HG03060 (cell line): ENCODE measurements at regions not wholly inside any gene's neighbourhood (a gene's known extent, or its start where the extent isn't known, plus 50 kb on each side); places are given as distances from the start of the nearest gene placed in this dataset.
"Not testable (repeated sequence)": the region's sequence is repeated elsewhere in the genome, so short reads cannot be mapped to it uniquely, and the experiment has no call there.

Experiments used
- ATAC-seq: cut with Tn5 transposase; IDR thresholded peaks from one replicate; pipeline ENCODE4 v1.9.1; 2021; ENCODE audit warnings: low read depth, moderate number of reproducible peaks; ENCODE audit not compliant: unreplicated experiment

DNA sequence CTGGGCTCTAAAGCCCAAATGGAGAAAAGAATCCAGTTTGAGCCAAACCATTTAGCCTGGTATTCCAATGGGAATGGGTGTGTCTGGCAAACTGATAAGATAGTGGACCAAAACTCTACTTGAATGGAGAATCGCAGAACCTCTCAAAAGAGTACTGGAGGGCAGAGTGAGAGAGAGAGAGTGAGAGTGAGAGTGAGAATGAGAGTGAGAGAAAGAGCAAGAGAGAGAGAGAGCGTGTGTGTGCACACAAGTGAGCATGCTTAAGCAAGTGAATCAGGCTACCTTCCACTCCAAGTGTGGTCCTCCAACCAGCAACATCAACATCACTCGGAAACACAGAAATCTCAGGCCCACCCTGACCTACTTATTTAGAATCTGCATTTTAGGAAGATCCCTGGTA is 58.8 kb downstream of the UQCRFS1 start:
- no peak for ATAC-seq

DNA sequence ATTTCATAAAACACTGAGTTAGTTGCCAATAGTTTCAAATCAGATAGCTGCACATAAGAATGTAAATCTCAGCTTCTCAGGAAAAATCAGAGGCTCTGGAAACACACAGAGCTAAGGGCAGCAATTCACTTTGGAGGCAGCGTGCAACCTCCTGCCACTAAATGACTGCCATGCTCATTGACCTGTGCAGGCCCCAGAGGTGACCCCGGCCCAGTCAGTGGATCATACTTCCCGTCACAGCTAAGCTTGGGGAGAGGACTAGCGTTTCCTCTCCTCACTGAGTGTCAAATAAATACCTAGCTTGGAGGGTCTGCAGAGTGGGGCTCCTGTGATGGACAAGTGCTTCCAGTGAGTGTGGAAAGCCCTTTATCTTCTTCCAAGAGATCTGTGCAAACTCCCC is 67.2 kb downstream of the UQCRFS1 start:
- no peak for ATAC-seq

DNA sequence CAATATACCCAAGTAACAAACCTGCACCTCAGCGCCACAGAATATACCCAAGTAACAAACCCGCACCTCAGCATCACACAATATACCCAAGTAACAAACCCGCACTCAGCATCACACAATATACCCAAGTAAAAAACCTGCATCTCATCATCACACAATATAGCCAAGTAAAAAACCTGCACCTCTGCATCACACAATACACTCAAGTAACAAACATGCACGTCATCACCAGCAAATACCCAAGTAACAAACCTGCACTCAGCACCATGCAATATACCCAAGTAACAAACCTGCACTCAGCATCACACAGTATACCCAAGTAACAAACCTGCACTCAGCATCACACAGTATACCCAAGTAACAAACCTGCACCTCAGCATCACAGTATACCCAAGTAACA is 69.8 kb downstream of the UQCRFS1 start:
- no peak for ATAC-seq

DNA sequence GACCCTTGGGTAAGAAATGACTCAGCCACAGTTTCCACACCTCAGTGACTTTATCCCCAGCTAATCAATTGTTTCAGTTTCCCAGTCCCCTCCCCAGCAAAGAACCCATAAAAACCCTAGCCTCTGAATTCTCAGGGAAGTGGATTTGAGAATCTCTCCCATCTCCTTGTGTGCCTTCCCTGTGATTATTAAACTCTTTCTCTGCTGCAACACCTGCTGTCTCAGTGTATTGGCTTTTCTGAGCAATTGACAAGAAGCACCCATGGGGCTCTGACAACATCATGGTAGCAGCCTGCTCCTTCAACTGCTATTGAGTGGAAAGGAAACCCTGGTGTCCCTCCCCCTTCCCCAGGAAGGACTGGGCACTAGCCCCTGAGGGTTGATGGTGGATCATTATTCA is 73.7 kb downstream of the UQCRFS1 start:
- no peak for ATAC-seq

DNA sequence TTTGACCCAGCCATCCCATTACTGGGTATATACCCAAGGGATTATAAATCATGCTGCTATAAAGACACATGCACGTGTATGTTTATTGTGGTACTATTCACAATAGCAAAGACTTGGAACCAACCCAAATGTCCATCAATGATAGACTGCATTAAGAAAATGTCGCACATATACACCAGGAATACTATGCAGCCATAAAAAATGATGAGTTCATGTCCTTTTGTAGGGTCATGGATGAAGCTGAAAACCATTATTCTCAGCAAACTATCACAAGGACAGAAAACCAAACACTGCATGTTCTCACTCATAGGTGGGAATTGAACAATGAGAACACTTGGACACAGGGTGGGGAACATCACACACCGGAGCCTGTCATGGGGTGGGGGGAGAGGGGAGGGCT is 74.7 kb downstream of the UQCRFS1 start:
- ATAC-seq: not testable (repeated sequence)

DNA sequence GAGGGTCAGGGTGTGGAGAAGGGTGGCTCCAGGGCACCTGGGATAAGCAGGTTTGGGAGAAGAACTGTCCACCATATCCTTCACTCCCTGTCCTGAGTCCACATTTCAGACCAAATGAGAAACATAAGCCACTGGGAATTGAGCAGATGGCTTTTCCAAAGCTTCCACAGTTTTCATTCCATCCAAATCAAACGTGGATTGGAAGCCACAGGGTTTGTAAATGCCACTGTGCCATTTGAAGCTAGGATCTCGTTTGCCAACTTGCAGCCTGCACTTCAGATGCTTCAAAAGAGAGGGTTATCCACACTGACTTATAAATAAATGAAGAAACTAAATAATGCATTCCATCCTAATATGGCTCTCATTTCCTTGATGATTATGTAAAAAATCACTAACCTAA is 81.5 kb downstream of the UQCRFS1 start:
- ATAC-seq: no peak

DNA sequence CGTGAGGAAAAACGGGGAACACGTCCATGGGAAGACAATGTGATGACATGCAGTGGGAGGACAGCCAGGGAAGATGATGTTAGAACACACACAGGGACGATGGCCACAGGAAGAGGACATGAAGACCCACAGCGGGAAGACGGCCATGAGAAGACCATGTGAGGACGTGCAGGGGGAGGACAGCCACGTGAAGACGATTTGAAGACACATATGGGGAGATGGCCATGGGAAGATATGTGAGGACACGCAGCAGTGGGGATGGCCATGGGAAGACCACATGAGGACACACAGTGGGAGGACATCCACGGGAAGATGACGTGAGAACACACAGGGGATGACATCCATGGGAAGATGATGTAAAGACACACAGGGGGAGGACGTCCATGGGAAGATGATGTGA is 83.8 kb downstream of the UQCRFS1 start:
- no peak for ATAC-seq

DNA sequence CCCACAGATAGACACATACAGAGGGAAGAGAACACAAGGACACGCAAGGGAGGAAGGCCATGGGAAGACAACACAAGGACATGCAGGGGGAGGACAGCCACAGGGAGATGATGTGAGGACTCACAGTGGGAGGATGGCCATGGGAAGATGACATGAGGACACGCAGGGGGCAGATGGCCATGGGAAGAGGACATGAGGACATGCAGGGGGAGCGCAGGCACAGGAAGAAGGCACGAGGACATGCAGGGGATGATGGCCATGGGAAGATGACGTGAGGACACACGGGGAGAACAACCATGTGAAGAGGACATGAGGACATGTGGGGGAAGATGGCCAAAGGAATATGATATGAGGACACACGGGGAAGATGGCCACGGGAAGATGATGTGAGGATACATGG is 84.7 kb downstream of the UQCRFS1 start:
- no peak for ATAC-seq

DNA sequence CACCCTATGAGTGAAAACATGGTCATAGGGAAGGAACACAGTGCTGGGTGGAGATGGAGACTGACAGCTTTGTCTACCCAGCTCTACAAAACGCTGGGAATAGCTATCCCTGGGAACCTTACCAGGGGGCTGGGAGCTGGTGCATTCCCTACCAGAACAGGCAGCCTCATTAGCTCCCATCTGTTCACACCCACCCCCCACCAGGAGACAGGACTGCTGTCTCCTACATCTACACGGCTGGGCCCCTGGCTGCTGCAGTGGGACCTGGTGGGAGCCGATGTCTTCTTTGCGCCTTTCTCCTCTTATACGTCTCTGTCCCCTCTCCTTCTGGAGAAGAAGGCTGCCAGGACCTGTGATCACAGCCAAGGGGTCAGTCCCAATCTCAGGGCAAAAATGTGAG is 90.8 kb downstream of the UQCRFS1 start:
- no peak for ATAC-seq

DNA sequence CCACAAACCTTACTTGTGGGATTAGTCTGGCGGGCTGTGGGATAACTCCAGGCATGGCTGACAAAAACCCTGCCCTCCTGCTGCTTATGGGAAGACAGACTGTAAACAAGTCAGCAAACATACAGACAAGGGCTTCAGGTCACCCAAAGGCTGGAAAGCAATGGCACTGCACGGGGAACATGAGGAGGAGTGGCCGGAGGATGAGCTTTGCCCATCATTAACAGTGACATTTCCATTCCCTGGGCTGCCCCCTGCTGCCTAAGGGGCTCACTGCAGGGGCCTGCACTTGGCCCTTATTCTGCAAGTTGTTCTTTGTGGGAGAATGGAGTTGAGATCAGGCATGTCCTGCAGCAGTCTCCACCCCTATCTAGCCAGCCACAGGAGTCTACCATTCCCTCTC is 91.3 kb downstream of the UQCRFS1 start:
- ATAC-seq: no peak

DNA sequence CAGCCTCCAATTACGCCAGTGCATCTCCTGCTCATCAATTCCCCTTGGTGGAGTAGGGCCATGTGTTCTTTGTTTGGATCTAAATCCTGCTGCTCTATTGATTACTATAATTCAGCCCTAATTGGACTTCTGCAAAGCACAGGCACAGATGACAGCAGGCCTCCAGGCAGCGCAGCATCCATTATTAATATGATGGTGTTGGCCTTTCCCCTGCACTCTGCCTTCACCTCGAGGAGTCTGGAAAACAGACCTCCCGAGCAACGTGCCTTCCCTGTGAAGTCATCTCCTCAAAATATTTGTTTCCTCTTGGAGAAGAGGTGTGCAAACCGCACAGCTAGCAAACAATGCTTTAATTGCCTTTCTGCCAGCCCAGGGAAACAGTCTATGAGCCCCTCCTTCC is 92.5 kb downstream of the UQCRFS1 start:
- ATAC-seq: no peak

DNA sequence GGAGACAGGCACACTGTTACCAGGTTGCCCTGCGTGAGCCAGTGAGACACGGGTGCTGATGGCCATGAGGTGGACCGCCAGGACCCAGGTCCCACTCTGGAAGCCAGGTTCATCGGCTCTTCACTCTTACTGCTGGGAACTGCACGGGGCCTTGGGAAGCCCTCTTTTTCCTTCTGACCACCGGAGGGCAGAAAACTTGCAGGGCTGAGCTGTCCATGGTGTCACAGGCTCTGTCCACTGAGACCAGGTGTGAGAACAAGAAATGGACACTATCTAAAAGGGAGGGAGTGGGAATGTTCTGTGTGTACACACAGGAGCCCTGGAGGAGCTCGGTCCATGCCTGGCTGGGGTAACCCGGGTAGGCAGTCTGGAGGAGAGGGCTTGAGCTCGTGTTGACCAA is 93.4 kb downstream of the UQCRFS1 start:
- no peak for ATAC-seq

DNA sequence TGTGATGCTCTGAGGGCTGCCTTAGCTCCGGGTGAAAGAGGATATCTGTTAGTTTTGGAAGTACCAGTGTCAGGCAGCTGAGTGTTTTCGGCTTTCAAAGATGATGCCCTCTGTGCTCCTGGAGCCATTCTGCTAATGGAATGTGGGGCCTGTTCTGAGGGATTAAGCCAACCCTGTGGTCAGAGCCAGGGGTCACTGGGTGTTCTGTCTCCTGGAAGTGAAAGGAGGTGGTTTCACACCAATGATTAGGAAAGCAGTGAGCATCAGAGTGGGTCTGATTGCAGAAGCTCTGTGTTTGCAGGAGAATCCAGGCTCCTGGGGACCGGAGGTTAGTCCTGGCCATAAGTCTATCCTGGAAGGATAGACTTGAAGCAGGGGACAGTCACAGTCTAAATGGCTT is 94.6 kb downstream of the UQCRFS1 start:
- no peak for ATAC-seq

DNA sequence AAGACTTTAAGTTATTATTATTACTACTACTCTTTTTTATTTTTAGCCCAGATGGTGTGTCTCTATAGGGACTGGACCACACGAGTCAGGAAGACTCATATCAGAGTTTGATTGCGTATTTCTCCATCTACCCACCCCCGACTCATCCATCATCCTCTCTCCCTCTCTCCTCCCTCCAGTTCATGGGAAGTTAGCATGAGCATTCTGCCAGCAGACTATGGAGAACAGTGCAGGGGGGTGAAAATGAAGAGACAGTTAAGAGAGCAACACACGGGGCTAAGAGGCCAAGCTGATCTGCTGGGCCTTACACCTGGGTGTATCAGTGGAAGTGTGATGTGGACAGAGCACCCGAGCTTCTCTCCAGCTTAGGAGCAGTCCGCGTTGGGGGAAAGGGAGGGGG is 95.0 kb downstream of the UQCRFS1 start:
- no peak for ATAC-seq

DNA sequence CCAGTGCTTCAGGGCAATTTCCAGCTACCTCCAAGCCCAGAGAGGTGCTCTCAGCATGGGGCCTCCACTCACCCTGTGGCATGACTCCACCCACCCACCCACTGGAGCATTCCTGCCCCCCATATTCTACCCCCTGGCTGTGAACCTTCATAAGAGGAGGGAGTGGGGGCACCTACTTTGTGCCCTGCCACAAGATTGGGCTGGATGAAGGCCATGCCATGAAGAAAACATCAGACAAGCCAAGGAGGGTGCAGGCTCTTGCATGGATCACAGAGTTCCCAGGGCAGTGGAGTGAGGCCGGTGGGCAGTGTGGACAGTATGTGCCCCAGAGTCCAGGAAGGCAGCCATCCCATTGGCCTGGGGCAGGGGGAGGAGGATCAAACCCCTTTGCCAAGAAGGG is 97.8 kb downstream of the UQCRFS1 start:
- no peak for ATAC-seq

DNA sequence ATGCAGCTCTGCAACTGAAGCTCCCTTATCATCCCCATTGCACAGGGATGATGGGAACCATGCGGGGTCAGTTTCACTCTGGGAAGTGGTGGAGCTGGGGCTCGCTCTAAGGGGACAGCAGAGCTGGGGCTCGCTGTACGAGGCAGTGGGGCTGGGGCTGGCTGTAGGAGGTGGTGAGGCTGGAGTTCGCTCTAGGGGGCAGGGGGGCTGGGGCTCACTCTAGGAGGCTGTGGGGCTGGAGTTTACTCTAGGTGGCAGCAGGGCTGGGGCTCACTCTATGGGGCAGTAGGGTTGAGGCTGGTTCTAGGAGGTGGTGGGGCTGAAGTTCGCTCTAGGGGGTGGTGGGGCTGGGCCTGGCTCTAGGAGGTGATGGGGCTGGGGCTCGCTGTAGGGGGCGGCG is 99.1 kb downstream of the UQCRFS1 start:
- ATAC-seq: no peak

DNA sequence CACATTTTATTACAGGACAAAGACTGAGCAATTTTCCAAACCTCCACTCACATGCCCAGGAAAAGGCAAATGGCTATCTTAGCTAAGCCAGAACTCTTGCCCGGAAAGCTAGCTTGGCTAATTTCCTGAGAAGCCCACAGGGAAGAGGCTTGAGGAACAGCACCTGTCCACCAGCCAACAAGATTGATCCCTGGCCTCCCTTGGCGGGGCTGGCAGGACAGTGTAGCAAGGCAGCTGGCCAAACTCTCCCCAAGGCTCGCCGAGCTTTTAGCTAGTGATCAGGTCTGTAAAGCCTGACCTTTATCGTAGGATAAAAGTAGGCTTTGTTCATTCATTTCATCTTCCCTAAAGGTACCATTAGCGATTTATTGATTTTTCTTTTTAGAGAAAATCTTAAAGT is 101.4 kb downstream of the UQCRFS1 start:
- no peak for ATAC-seq

DNA sequence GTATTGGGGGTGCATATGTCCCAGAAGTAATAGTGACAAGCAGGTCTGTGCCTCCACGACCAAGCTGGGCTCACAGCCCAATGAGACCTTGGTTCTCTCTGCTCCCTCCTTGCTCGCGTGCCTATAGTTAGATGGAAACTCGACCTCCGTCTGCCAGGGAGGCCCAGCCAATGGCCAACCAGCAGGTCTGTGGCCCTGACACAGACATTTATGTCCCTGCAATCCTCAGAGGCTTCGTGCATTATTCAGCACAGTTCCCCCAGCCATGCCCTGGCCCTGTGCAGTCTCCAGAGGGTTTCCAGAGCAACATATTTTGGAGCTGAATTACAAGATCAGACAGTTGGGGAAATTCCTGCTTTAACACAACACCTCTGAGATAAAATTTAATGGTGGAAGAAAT is 105.1 kb downstream of the UQCRFS1 start:
- ATAC-seq: no peak

DNA sequence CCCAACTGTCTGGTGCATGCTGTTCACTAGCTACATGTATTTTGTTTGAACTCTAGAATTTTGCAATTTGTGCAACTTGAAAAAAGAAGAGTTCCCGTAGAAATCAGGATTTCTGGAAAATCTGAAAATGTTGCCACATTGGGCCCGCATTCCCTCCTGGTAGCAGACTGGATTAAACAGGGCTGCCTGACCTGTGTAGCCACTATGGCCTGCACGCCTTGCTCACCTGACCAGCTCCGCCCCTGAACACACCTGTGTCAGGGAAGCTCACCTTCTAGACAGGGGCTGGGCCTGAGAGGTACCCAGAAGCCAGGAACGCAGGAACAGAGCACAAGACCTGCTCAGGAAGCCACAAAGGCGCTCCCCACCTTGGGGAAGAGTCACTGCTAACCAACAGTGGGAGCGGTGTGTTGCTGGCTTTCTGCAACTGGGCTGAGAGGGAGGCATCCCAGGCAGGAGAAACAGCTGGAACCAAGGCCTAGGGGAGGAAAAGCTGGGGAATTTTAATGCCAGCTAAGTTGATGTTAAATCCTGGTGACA is 106.5 kb downstream of the UQCRFS1 start:
- ATAC-seq: no peak

DNA sequence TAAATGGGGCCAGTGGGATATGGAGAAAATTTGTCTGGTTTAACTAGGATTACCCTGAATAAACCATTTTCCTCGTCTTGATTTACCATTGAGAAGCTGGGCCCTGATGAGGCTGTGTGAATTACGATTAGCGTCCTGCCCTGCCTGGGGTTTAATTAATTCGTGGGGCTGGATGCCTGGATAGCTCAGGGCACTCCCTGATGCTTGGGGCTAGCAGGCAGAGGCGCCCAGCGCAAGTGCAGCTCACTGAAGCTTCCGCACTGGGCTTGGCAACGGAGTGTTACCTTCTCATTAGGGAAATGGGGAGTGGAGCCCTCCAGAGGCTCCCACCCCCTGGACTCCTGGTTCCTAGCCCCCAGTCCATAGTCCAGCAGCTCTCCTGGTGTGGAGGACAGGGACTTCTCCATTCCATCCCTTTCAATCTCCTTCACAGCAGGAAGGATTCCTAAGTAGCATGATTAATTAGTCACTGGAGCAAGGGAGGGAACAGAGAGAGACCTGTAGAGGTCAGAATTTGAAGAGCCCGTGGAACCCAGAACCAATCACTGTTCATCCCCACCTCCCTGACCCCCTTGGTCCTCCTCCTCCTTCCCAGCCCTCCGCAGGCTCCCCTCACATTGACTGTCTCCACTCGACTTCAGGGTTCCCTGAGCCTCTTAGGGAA is 107.2 kb downstream of the UQCRFS1 start:
- ATAC-seq: no peak

DNA sequence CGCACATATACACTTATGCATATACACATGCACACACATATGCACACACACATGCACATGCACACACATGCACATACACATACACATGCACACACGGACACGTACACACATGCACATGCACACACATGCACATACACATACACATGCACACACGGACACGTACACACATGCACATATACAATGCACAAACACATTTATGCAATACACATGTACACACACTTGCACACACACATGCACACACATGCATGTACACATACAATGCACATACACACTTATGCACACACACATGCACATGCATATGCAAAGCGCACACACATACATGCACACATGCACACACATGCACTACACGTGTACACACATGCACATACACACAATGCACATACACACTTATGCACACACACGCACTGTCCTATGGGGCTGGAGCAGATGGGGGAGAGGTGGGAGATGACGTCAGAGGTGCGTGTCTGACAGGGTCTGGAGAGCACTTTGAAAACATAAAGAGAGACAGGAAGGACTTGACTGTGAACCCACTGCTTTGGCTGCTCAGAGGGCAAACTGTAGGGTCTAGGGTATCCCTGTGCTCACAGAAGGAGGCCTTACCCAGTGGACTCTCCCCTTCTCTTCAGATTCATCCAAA is 108.2 kb downstream of the UQCRFS1 start:
- ATAC-seq: no peak

DNA sequence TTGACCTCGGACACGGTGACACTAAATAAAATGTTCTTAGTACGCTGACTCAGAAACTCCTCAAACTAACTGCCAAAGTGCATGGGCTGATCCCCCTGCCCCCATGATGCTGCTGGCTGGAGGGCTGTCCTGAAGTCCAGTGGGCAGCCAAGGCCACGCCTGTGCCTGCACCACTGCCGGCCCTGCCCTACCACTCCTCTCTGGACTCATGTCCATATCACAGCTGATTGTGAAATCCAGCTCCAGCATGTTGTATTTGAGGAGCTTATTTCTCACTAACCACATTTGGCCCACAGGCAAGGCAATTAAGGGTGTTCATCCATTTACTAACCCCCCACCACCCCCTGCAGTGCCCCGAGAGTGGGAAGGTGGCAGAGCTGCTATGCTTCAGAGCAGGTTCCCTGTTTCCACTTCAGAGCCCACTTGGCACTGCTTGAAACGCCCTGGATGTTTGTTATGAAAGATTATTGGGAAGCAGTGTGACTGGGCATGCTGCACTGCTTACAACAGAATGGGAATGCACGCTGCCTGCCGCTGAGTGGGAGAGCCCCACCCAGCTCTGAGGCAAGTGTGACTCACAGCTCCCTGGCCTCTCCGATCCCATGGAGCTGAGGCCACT is 114.0 kb downstream of the UQCRFS1 start:
- ATAC-seq: no peak
